AG09319 (cell line): ENCODE measurements at regions not wholly inside any gene's neighbourhood (a gene's known extent, or its start where the extent isn't known, plus 50 kb on each side); places are given as distances from the start of the nearest gene placed in this dataset.

Experiments used
- DNase-seq: peaks from one replicate; pipeline ENCODE4 v3.0.0-alpha.2; 2010; ENCODE audit warnings: low read depth; ENCODE audit errors: extremely low read depth
- CTCF ChIP-seq: IDR thresholded peaks from 2 replicates; pipeline ENCODE4 v1.5.1; 2011; ENCODE audit warnings: low read depth, mild to moderate bottlenecking, inconsistent platforms, low read length, moderate library complexity

GRCh38 chrX:51437521-51437920, 58.9 kb downstream of the NUDT11 start:
- no peak for DNase-seq
- no peak for TF ChIP-seq CTCF

GRCh38 chrX:51435101-51435500, 61.3 kb downstream of the NUDT11 start:
- TF ChIP-seq CTCF = no peak
- DNase-seq = no peak

GRCh38 chrX:51421972-51422597, 74.3 kb downstream of the NUDT11 start:
- no peak for DNase-seq
- no peak for TF ChIP-seq CTCF

GRCh38 chrX:51420610-51421009, 75.8 kb downstream of the NUDT11 start:
- DNase-seq = no peak
- TF ChIP-seq CTCF = peak; percentile 72

- no peak for TF ChIP-seq CTCF
- no peak for DNase-seq
Measured at GRCh38 chrX:51408462-51408861, 75.8 kb downstream of the NUDT10 start.

GRCh38 chrX:51407520-51408409, 75.1 kb downstream of the NUDT10 start:
- no peak for DNase-seq
- TF ChIP-seq CTCF = no peak
